ENCODE measurements at regions not wholly inside any gene's neighbourhood (a gene's known extent, or its start where the extent isn't known, plus 50 kb on each side); places are given as distances from the start of the nearest gene placed in this dataset.
"Not testable (repeated sequence)": the region's sequence is repeated elsewhere in the genome, so short reads cannot be mapped to it uniquely, and the experiment has no call there.

GRCh38 chr3:95711789-95712188 is 1102.6 kb upstream of the EPHA6 start:
- DNase-seq = no peak

GRCh38 chr3:95715128-95715527 is 1099.3 kb upstream of the EPHA6 start:
- no peak for DNase-seq

- no peak for DNase-seq
Measured at GRCh38 chr3:95717048-95717447, 1097.3 kb upstream of the EPHA6 start.

- no peak for DNase-seq
Measured at GRCh38 chr3:95718168-95718567, 1096.2 kb upstream of the EPHA6 start.

- DNase-seq = no peak
Measured at GRCh38 chr3:95719481-95719880, 1094.9 kb upstream of the EPHA6 start.

GRCh38 chr3:95721938-95722337 is 1092.5 kb upstream of the EPHA6 start:
- no peak for DNase-seq

- no peak for DNase-seq
Measured at GRCh38 chr3:95725770-95726169, 1088.6 kb upstream of the EPHA6 start.

- no peak for DNase-seq
Measured at GRCh38 chr3:95731753-95732152, 1082.6 kb upstream of the EPHA6 start.

GRCh38 chr3:95733336-95733735 is 1081.1 kb upstream of the EPHA6 start:
- DNase-seq = no peak

- DNase-seq = no peak
Measured at GRCh38 chr3:95738045-95738444, 1076.3 kb upstream of the EPHA6 start.

GRCh38 chr3:95744896-95745295 is 1069.5 kb upstream of the EPHA6 start:
- DNase-seq = not testable (repeated sequence)

GRCh38 chr3:95750097-95750496 is 1064.3 kb upstream of the EPHA6 start:
- DNase-seq = no peak

- no peak for DNase-seq
Measured at GRCh38 chr3:95751509-95751908, 1062.9 kb upstream of the EPHA6 start.

- DNase-seq = no peak
Measured at GRCh38 chr3:95752199-95752598, 1062.2 kb upstream of the EPHA6 start.

- no peak for DNase-seq
Measured at GRCh38 chr3:95758707-95759106, 1055.7 kb upstream of the EPHA6 start.

- no peak for DNase-seq
Measured at GRCh38 chr3:95759614-95760301, 1054.6 kb upstream of the EPHA6 start.

GRCh38 chr3:95775486-95776094 is 1038.8 kb upstream of the EPHA6 start:
- DNase-seq = no peak

GRCh38 chr3:95781598-95781997 is 1032.8 kb upstream of the EPHA6 start:
- DNase-seq = no peak

- no peak for DNase-seq
Measured at GRCh38 chr3:95789111-95789510, 1025.3 kb upstream of the EPHA6 start.

GRCh38 chr3:95797081-95797480 is 1017.3 kb upstream of the EPHA6 start:
- no peak for DNase-seq

GRCh38 chr3:95798628-95799027 is 1015.8 kb upstream of the EPHA6 start:
- DNase-seq = no peak

- DNase-seq = no peak
Measured at GRCh38 chr3:95810462-95810861, 1003.9 kb upstream of the EPHA6 start.

GRCh38 chr3:95813244-95813643 is 1001.1 kb upstream of the EPHA6 start:
- DNase-seq = no peak

GRCh38 chr3:95815828-95816227 is 998.6 kb upstream of the EPHA6 start:
- DNase-seq = no peak

GRCh38 chr3:95826419-95826818 is 988.0 kb upstream of the EPHA6 start:
- no peak for DNase-seq

Measured in RPMI8226 (cell line).